GM06990 (cell line): ENCODE measurements at regions not wholly inside any gene's neighbourhood (a gene's known extent, or its start where the extent isn't known, plus 50 kb on each side); places are given as distances from the start of the nearest gene placed in this dataset.

Experiments
- DNase-seq: peaks from one replicate; pipeline ENCODE4 v3.0.0-alpha.2; 2011; ENCODE audit not compliant: insufficient read length; ENCODE audit errors: extremely low read depth
- H3K27me3 ChIP-seq: replicated peaks from 2 replicates; pipeline ENCODE4 v1.6.0; 2011; ENCODE audit warnings: low read length; ENCODE audit not compliant: control insufficient read depth, insufficient read depth
- H3K36me3 ChIP-seq: 2 replicates; pipeline ENCODE4 v1.5.1; 2011; ENCODE audit warnings: low read length; ENCODE audit not compliant: control insufficient read depth, insufficient read depth
- H3K4me3 ChIP-seq: replicated peaks from 2 replicates; pipeline ENCODE4 v1.5.1; 2011; ENCODE audit warnings: low read depth, mild to moderate bottlenecking, control low read depth, low read length
- CTCF ChIP-seq: IDR thresholded peaks from 2 replicates; pipeline ENCODE4 v1.5.1; 2011; ENCODE audit warnings: low read length, control low read depth, mild to moderate bottlenecking, inconsistent platforms; ENCODE audit not compliant: insufficient read depth, poor library complexity, severe bottlenecking

- no peaks in the 10 kb centered on the region for H3K36me3 ChIP-seq
- H3K4me3 ChIP-seq = no peak overlapping the region
- no peak for TF ChIP-seq CTCF
- DNase-seq = no peak
- no peaks in the 10 kb centered on the region for H3K27me3 ChIP-seq
Observed at GRCh38 chr11:33646629-33647028, 54.0 kb downstream of the C11orf91 start.

GRCh38 chr11:33646168-33646567, 54.5 kb downstream of the C11orf91 start:
- no peak for DNase-seq
- Histone ChIP-seq H3K4me3 (no peak overlapping the region), H3K27me3 (no peaks in the 10 kb centered on the region), H3K36me3 (no peaks in the 10 kb centered on the region)
- no peak for TF ChIP-seq CTCF

GRCh38 chr11:33645686-33646085, 54.9 kb downstream of the C11orf91 start:
- no peak overlapping the region for H3K4me3 ChIP-seq
- no peak for DNase-seq
- no peaks in the 10 kb centered on the region for H3K27me3 ChIP-seq
- no peaks in the 10 kb centered on the region for H3K36me3 ChIP-seq
- TF ChIP-seq CTCF = no peak

GRCh38 chr11:33643167-33643824, 57.3 kb downstream of the C11orf91 start:
- no peak for DNase-seq
- Histone ChIP-seq H3K27me3 (no peaks in the 10 kb centered on the region), H3K4me3 (no peak overlapping the region), H3K36me3 (no peaks in the 10 kb centered on the region)
- TF ChIP-seq CTCF = no peak

GRCh38 chr11:33642461-33643166, 58.0 kb downstream of the C11orf91 start:
- Histone ChIP-seq H3K36me3 (no peaks in the 10 kb centered on the region), H3K27me3 (no peaks in the 10 kb centered on the region), H3K4me3 (no peak overlapping the region)
- no peak for TF ChIP-seq CTCF
- DNase-seq = no peak
